ENCODE measurements at regions not wholly inside any gene's neighbourhood (a gene's known extent, or its start where the extent isn't known, plus 50 kb on each side); places are given as distances from the start of the nearest gene placed in this dataset.
"Not testable (repeated sequence)": the region's sequence is repeated elsewhere in the genome, so short reads cannot be mapped to it uniquely, and the experiment has no call there.

DNA sequence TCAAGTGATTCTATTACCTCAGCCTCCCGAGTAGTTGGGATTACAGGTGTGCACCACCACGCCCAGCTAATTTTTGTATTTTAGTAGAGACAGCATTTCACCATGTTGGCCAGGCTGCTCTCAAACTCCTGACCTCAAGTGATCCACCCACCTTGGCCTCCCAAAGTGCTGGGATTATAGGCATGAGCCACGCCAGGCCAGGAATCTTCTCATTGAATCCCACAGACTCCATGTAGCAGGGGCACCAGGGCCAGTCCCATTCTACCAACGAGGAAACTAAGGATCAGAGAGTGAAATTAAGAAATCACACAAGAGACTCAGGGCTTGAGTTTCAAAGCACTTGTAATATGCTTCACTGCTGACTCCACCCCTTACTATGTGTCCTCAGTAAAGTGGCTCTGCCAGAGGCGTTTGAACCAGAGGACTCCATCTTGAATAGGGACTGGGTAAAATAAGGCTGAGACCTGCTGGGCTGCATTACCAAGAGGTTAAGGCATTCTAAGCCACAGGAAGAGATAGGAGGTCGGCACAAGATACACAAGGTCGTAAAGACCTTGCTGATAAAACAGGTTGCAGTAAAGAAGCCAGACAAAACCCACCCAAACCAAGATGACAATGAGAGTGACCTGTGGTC lies 285.8 kb upstream of the AMIGO2 start:
- TF ChIP-seq FOXA1 (IDR thresholded peaks at IDR 0.05); FOXK2 (IDR thresholded peaks at IDR 0.05); HDGF (IDR thresholded peaks at IDR 0.05; ENCODE audit: borderline replicate concordance); SUZ12 (IDR thresholded peaks at IDR 0.05); ARNT (IDR thresholded peaks at IDR 0.05): not testable (repeated sequence)
- TF ChIP-seq, protein P1, sequence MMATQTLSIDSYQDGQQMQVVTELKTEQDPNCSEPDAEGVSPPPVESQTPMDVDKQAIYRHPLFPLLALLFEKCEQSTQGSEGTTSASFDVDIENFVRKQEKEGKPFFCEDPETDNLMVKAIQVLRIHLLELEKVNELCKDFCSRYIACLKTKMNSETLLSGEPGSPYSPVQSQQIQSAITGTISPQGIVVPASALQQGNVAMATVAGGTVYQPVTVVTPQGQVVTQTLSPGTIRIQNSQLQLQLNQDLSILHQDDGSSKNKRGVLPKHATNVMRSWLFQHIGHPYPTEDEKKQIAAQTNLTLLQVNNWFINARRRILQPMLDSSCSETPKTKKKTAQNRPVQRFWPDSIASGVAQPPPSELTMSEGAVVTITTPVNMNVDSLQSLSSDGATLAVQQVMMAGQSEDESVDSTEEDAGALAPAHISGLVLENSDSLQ (IDR thresholded peaks at IDR 0.05): not testable (repeated sequence)

Measured in HEK293T (cell line).